DMS114 treated with DMSO at 0.1 percent for 48 hours (cell line): ENCODE measurements at regions not wholly inside any gene's neighbourhood (a gene's known extent, or its start where the extent isn't known, plus 50 kb on each side); places are given as distances from the start of the nearest gene placed in this dataset.

ENCODE experiments used
- DNase-seq: peaks from one replicate; lab custom pipeline; 2025; ENCODE audit not compliant: unreplicated experiment; lab: John Stamatoyannopoulos, UW

DNA sequence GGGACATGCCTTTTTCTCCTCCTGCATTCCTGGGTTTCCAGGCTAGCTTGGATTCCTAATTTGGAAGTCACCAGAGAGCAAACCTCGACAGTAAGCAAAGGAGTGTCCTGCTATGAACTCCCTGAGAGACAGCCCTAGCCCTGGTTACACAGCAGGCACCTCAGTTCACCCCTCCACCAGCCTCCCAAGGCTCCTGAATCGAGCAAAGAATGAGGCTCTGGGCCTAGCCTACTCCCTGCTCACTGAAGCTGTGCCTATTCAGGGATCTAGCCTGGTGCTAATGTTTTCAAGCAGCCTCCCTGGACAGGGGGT is 66.7 kb upstream of the RMDN2 start:
- no peak for DNase-seq

DNA sequence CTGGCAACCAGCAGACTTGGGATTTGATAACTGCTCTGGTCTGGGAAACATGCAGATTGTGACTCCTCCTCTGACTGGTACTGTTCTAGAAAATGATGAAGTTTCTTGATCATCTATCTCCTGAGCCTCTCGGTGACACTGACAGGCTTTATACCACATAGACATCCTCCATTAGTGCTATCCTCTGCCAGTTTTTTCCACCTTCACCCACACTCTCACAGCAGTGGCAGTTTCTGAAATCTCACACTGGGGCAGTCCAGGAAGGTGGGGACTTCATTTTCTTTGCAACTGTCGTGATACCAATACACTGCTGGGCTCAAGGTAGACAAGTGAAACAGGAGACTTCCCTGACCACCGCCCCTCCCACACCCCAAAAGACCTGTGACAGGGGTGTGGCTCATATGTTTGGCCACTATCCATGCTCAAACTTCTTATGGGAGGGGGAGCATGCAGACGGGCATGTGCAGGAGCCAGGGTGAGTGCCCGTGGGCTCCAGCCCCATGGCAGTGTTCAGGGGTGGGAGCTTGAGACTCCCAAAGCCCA is 66.3 kb upstream of the RMDN2 start:
- DNase-seq: no peak

DNA sequence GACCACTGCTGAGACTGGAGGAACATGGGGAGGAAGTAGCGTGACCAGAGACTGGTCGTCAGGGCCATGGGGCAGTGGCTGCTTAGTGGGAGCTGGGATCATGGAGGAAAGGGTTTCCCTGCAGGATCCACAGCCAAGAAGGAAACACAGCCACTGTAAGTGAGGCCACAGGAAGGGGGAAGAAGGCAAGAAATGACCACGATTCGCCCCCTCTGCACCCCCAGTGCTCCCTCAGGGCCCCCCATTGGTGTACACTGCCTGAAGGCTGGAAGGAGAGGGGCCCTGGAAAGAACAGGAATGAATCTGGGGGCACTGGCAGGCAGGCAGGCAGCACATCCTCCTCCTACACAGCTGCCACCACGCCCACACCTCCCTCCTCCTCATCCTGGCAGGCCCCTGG is 62.5 kb upstream of the RMDN2 start:
- no peak for DNase-seq

DNA sequence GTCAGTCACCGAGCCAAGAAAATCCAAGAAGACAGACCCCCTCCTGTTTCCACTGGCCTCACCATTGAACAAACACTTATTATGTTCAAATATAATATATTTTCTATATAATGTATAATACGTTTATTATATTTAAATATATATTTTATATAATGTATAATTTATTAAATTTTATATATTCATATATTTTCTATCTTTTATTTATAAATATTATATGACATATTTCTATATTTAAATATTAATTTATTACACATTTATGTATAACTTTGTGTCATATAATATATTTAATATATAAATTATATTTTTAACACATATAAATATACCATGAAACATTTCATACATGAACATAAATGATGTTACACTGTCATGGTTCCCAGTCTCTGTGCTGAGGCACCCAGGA is 60.9 kb upstream of the RMDN2 start:
- no peak for DNase-seq

DNA sequence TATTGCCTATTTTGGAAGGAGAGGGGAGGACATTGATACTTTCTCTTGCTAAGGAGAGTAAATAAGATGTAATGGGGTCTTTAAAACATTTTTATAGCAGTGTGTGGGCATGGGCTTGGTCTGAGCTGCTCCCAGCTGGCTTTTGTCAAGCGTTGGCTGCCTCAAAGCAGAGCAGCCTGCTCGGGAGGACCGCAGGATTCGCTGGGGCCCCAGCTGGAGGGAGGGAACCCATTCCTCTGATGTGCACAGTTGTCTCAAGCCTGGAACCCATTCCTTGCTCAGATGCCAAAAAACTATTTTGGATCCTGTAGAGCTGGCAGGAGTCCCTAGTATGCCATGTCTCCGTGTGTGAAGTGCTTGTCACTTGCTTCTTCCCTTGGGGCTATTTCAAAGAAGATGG is 59.4 kb upstream of the RMDN2 start:
- no peak for DNase-seq

DNA sequence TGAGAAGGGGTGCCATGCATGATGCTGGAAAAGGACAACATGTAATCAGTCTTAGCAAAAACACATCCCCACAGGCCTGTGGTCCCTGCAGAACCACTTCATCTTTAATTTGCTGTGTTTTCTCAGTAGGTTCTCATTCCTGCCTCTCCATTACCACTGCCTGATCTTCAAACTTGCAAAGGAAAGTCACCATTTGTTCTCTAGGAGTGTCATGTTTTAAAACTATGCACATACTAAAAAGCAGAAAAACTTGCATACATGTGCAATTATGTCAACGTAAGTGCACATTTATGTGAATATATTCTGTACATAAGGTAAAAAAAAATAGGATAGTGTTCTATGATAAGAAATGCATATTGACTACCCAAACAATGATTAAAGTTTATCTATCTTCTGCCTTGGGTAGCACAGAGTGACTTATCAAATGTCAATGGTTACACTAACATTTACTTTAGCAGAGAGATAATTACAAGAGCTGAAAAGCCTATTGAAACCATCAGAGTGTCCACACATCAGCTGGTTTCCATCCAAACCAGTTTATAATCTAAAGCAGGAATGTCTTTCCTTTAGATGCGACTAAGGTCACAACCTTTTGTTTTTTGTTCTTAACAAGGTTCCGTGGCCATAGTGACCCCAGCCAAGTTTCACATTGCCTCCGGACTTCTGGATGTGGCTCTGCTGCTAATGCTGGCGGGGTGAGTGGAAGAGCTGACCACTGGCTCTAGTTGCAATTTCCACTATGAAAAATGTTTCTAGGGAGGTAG is 58.7 kb upstream of the RMDN2 start:
- no peak for DNase-seq

DNA sequence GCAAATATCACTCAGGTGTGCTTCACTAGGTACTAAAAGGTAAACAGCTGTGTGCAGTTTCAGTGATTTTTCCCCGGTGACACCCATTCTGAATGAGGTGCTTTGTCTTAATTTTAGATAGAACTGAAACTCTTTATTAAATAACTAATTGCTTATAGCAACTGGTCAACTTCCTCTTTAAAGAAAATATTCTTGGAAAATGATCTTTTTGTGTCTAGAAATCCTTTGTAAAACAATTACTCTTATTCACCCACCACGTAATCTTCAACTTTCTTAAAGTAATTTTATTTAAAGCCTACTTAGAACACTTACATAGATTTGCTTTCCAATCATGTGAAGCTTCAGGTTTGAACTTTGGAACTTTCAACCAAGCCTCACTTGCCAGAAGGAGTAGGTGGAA is 57.9 kb upstream of the RMDN2 start:
- no peak for DNase-seq

DNA sequence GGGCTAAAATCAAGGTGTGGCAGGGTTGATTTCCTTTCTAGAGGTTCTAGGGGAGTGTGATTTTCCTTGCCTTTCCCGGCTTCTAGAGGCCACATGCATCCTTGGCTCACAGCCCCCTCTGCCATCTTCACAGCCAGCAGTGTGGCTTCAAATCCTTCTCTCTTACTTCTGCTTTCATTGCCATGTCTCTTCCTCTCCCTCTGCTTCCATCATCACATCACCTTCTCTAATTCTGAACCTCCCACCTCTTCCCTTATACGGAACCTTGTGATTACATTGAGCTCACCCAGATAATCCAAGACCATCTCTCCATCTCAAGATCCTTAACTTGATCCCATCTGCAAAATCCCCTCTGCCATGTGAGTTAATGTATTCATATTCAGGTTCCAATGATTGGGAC is 56.2 kb upstream of the RMDN2 start:
- DNase-seq: no peak

DNA sequence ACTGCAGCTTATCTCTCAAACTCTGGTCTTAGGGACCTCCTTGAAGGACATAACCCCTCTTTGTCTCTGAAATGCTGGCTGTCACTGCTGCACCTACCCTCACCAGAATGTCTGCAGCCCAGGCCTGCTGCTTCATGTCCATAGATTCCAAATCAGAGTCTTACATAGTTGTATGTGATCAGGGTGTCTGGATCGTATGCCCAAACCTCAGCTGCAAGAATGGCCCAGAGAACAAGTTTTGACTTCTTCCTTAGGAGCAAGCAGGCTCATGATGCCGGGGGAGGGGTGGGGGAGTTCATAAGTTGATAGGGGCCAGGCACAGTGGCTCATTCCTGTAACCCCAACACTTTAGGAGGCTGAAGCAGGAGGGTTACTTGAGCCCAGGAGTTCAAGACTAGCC is 55.8 kb upstream of the RMDN2 start:
- DNase-seq: no peak

DNA sequence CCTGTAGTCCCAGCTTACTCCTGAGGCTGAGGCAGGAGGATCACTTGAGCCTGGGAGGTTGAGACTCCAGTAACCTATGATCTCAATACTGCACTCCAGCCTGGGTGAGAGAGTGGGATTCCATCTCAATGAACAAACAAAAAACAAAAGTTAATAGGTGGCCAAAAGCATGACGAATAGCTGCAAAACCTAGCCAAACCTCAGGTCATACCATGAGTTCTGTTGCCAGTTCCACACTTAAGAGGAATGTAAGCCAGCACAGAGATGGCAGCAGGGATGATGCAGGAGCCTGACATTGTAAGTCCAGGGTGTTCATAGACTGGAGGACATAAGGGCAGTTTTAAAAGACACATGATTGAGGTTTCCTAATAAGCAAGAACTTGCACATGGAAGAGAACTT is 55.3 kb upstream of the RMDN2 start:
- no peak for DNase-seq

DNA sequence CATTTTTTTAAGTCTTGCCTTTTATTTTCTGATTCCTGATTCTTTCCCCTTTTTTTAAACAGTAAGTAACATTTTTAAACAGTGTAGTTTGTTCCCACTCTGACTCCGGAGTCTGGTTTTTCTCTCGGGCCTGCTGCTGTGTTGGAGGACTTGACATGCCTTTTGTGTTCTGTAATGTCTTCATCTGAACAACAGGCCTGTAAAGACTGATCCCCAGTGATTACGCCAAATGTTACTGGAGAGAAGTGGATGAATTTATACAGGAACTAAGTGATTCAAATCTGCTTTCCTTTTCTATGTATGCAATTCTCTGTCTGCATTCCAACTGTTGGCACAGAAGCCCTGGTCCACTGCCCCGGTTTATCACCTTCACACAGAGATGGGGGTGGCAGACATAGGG is 54.3 kb upstream of the RMDN2 start:
- DNase-seq: no peak

DNA sequence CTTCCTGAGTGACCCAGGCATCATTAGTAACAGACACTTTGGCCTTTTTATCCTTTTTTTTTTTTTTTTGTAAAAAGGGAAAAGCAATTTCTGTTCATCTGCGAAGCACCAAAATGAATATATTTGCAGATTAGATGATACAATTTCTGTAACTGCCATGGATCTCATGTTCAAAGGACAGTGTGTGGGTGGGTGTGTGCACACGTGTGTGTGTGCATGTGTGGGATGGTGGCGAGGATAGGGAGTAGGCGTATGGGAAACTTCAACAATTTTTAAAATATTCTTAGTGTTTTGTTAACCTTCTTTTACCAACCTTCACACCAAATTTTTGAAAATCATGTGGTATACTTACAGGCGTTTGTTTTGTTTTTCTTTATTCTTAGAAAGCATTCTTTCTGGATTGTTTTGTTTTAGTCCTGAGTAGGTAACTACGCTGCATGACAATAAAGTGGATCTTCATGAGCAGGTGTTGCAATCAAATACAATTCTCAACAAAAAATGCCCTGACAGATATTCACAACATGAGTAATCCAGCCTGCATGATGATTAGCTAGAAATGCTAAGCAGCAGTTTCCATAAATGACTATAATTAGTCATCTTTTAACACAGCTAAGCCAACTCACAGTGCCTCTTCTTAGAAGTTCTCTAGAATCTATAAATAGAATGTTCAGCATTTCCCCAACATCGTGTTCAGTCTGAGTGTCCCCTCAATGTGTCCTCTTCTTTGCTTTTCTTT is 53.5 kb upstream of the RMDN2 start:
- DNase-seq: no peak

DNA sequence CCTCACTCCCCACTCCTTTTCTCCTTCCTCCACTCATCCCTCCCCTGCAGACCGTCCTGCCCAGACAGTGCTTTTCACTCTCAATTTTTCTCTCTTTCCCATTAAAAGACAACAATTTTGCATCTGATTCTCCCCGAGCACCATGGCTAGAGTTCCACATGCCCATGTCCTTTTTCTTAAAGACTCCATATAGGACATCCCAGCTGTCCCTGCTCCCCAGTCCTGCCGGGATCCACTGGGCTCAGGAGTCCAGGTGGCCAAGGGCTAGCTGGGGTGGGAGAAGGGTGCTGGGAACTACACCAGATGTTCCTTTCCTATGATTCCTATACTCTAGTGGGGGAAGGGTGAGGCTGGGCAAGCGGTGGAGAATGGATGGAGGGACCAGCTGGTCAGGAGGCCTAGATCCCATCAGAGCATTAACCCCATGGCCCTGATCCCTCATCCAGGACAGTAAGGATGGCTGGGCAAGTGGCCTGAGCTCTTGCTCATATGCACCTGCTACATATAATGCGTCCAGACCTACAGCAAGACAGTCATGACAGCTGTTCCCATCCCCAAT is 52.8 kb upstream of the RMDN2 start:
- no peak for DNase-seq

DNA sequence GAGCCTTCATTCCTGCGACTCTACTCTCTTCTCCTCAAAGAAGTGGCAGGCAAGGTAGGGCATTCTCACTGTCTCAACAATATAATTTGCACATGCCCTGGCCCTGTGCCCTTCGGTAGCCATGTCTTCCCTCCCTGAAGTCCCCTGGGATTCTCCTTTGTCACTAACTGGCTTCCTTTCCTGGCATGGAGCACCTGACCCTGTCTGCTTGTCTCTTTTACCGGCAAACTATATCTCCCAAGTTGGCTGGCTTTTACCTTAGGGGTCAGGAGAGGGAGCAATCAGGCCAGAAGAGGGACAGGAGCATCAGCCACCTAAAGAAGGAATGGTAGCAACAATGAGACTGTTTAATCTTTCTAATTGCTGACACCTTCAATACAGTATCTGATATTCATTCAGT is 51.9 kb upstream of the RMDN2 start:
- DNase-seq: no peak

DNA sequence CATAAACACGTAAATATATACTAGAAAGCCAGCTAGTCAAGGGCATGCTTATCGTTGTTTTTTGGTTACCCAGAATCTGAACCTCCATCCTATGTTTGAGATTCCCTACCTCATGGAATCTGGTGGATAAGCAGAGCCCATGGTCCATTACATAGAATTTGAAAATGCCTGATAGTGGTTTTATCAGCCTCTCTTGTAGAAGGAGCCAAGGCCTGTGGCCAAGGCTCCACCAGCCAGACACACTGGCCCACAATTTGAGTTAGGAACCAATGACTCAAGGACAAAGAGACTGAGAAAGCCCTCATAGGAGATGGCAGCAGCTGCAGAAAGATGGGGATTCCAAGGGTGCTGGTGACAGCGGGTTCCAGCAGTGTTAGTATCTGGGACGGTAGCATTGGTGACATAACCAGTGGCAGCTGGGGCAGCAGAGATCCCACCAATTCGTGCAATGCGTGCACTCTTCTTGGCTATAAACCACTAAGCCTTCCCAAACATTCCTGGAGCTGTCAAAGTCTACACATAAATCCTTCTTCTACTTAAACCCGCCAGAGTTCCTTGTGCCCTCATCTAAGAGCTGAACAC is 51.2 kb upstream of the RMDN2 start:
- no peak for DNase-seq

DNA sequence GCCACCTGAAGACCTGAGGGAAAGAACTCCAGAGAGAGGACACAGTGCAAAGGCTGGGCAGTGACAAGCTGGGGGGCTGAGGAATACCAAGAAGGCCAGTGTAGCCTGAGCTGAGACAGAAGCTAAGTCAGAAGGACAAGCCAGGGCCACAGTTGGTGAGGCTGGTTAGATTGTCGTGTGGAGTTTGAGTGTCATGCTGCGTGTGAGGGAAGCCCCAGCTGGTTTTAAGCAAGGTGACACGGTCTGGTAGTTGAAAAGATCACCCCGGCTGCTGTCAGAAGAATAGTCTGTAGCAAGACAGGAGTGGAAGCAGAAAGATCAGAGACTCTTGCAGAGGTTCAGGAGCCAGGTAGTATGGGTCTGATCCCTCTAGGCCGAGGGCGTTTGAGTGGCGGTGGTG is 50.6 kb upstream of the RMDN2 start:
- DNase-seq: no peak
